Activated T-cell treated with anti-CD3 and anti-CD28 coated beads, Interleukin-2, amount 50 U/mL, for 48 hours (primary cell): ENCODE measurements at regions not wholly inside any gene's neighbourhood (a gene's known extent, or its start where the extent isn't known, plus 50 kb on each side); places are given as distances from the start of the nearest gene placed in this dataset.

Experiments used
- DNase-seq, 2 experiments: peaks; one replicate each; pipeline ENCODE4 v3.0.0-alpha.2; 2020

- no peak for DNase-seq
Observed at GRCh38 chr4:34724491-34724890, 1519.8 kb downstream of the ARAP2 start.

- no peak for DNase-seq
Observed at GRCh38 chr4:34731070-34731469, 1513.2 kb downstream of the ARAP2 start.

- DNase-seq: no peak
Observed at GRCh38 chr4:34732176-34732950, 1512.0 kb downstream of the ARAP2 start.

- DNase-seq: no peak
Observed at GRCh38 chr4:34733185-34733941, 1511.0 kb downstream of the ARAP2 start.

GRCh38 chr4:34766935-34767334 is 1477.4 kb downstream of the ARAP2 start:
- no peak for DNase-seq

DNA sequence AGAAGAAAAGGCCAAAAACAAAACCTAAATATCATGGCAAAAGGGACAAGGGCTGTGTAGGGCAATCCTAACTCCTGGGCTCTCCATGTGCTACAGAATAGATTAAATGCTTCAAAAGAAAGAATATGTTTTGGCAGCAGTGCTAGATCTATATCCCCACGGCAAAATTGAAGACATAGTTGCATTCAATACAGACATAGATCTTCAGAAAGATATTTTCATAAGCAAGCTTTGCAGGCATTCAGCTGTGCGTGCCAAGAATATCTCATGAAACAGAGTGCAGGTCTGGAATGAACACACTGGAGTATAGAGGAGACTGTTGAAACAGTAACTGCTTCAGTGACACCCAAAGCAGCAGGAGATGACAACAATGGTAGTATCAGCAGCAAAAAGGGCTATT is 1476.9 kb downstream of the ARAP2 start:
- no peak for DNase-seq

- DNase-seq: no peak
Observed at GRCh38 chr4:34771632-34772031, 1472.7 kb downstream of the ARAP2 start.

GRCh38 chr4:34790131-34790530 is 1454.2 kb downstream of the ARAP2 start:
- no peak for DNase-seq

DNA sequence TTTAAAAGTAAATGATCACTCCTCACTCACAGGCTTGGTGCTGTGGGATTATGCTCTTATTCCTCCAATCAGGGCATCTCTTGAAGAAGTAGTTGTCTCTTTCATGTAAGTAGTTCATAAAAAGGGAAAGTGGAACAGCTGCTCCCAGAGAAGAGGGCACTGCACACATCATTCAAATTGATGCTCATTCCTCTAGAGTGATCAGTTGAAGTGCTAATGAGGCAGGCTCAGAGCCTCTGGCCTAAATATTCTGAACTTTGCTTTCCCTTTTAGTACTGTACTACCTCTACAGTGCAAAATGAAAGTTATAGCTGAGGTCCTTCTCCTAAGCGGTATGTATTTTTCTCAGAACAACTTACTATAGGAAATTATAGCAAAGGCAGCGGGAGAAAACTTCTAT is 1453.1 kb downstream of the ARAP2 start:
- no peak for DNase-seq

GRCh38 chr4:34800953-34801352 is 1443.4 kb downstream of the ARAP2 start:
- no peak for DNase-seq

DNA sequence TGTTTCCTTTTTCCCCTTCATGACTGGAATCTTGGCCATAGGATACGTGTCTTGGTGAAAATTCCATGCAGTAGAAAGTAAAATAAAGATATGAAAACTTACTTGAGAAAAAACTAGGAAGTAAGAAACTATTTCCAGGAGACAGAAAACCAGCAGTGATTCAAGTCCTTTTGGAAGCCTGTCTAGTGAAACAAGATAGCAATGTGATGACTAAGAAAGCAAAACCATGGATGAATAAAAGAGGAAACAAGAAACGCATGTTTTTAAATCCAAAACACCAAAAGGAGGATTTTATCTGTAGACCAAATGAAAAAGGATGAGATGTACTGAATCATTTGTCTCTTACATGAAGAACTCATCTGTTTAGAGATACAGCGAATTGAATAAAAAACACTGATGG is 1430.0 kb downstream of the ARAP2 start:
- DNase-seq: no peak

DNA sequence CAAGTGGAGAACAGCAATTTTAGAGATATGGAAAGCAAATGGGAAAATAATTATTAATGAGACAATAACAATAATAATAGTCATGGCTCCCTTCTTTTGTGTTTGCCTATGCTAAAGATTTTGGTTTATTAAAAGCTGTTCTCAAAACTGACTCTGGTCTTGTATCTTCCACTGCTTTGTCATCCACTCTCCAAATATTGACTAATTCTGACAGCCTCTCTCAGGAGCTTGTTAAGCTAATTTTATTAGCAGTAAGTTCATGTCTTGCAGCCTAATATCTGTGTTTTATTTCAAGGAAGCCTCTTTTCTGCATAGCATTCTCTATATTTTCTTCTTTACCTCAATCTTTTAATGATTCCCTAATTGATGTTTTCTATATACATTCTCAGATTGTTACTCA is 1419.8 kb downstream of the ARAP2 start:
- DNase-seq: no peak

DNA sequence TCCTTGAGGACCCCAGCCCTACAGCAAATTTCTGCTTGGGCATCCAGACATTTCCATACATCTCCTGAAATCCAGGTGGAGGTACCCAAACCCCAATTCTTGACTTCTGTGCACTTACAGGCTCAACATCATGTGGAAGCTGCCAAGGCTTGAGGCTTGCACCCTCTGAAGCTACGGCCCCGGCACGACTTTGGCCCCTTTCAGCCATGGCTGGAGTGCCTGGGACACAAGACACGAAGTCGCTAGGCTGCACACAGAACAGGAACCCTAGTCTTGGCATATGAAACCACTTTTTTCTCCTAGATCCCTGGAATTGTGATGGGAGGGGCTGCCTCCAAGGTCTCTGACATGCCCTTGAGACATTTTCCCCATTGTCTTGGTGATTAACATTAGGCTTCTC is 1417.7 kb downstream of the ARAP2 start:
- DNase-seq: no peak

DNA sequence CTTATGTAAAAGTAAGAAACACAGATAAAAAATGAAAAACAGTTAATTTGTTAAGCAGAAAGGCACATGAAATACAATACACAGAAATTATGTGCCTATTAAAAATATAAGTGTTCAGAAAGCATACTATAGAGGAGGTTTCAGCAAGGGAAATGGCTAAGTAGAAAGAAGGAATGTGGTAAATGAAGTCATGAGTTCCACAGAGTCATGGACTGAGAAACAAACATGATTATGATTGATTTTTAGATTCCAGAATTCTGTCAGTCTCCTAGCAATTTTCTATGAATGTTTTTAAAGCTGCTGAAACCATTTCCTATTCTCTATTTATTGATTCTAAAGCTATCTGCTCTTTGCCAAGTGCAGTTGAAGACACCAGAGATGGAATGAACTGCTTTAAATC is 1398.4 kb downstream of the ARAP2 start:
- no peak for DNase-seq

GRCh38 chr4:34850421-34850820 is 1393.9 kb downstream of the ARAP2 start:
- no peak for DNase-seq

- DNase-seq: no peak
Observed at GRCh38 chr4:34850968-34851367, 1393.3 kb downstream of the ARAP2 start.

GRCh38 chr4:34851411-34851810 is 1392.9 kb downstream of the ARAP2 start:
- DNase-seq: no peak

DNA sequence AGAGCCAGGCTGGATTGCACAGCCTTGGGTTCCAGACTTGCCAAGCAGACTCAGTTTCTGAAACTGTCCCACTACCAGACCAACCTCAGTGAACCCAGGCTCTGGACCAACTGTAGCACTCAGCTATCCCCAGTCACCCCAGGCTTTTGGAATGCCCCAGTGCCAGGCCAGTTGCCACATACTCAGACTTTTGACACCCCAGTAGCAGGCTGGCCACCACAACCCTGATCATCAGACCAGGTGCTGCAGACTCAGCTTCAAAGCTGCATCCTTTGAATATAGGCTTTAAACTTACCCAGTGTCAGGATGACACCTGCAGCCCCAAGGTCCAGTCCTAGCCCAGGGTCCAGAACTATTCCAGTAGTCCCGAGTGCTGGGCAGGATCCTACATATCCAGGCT is 1389.9 kb downstream of the ARAP2 start:
- DNase-seq: no peak

GRCh38 chr4:34861666-34862065 is 1382.6 kb downstream of the ARAP2 start:
- DNase-seq: no peak

GRCh38 chr4:34878961-34879360 is 1365.4 kb downstream of the ARAP2 start:
- DNase-seq: no peak

DNA sequence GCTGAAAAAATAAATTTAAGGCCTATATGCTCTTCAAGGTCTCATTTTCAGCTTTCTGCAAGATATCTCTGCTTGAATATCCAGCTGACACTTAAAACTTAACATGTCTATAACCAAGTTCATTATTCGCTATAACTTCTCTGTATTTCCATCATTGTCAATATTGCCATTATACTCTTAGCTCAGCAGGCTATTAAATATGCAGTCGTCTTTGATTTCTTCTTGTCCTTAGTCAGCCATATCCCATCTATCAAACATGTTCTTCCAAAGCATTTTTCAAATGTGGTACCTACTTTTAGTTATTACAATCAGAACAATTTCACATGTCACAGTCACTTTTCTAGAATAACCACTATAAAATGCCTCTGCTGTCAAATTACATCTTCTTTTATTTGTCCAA is 1364.1 kb downstream of the ARAP2 start:
- DNase-seq: no peak

GRCh38 chr4:34891892-34892291 is 1352.4 kb downstream of the ARAP2 start:
- DNase-seq: no peak

DNA sequence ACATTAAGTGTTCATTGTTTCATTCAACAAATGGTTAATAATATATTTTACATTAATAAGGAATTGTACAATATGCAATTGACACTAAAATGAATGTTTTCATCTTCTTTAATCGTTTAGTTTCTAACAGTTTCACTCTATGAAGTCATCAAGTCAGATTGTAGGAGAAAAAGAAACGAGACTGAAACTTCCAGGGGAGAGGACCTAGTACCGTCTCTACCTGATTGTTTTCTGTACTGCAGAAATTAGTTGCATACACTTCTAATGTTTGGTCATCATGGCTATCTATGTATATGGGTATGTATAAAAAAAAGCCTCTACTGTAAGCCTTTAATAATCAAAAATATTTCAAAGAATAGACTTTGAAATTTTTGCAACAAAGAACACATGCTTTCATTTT is 1350.9 kb downstream of the ARAP2 start:
- no peak for DNase-seq

DNA sequence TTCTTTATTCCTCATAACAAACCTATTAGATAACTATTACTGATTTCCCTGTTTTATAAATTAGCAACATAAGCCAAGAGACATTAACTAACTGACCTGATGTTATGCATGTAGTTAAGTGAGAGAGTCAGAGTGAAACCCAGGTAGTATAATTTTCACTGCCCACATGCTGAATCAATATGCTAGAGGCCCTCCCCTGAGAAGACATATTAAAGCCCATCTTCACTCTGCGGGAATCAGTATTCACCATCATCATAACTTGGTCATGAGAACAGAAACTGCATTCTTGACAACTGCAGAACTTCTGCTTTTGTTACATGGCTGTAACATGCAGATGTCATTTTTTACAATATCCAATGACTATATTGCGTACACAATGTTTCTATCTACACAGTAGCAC is 1324.3 kb downstream of the ARAP2 start:
- DNase-seq: no peak

- DNase-seq: no peak
Observed at GRCh38 chr4:34921391-34921790, 1322.9 kb downstream of the ARAP2 start.
